ENCODE measurements at regions not wholly inside any gene's neighbourhood (a gene's known extent, or its start where the extent isn't known, plus 50 kb on each side); places are given as distances from the start of the nearest gene placed in this dataset.
"Not testable (repeated sequence)": the region's sequence is repeated elsewhere in the genome, so short reads cannot be mapped to it uniquely, and the experiment has no call there.

DNA sequence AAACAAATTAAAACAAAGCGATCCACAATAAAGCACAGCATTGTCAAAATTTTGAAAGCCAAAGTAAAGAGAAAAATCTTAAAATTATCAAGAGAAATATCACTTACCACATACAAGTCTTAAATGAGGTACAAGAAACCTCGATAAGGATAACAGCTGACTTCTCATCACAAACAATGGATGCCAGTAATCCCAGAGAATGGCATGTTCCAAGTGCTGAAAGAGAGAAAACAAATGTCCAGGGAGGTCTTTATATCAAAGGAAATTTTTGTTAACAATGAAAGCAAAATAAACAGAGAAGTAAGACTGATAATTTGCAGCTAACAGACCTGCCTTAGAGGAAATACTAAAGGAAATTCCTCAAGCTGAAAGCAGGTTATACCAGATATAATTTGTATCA, 460.4 kb upstream of the HS3ST1 start:
- DNase-seq: no peak

DNA sequence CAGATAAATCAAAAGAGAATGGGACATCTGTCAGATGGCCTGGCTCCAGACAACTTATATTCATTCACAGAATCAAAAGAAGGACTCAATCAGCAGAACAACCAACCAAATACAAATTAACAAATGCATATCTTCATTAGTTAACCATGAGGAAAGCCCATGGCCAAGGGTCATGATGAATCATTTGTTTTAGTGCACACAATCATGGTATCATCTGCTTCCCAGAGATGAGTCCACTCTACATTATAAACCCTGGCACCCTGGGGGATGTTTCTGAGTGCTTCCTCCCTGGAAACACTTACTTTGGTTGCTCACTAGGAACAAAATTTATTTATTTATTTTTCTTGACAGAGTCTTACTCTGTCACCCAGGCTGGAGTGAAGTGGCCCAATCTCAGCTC, 453.3 kb upstream of the HS3ST1 start:
- DNase-seq: no peak

DNA sequence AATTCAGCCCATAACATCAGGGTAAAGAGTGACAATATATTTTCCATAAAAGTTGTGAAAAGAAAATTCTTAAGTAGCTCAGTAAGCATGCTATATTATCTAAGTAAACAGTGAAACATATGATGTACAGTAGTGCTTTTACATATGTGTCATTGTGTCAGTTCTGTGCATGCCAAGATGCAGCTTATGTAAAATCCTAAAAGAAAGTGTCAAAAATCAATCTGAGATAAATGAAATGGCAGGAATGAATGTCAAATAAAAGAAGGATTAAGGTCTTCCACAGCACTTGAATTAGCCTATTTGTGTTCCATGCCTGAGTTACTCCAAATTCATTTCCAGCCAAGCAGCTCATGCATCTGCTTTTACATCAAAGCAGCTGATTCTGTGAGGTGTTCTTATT, 452.7 kb upstream of the HS3ST1 start:
- DNase-seq: no peak

DNA sequence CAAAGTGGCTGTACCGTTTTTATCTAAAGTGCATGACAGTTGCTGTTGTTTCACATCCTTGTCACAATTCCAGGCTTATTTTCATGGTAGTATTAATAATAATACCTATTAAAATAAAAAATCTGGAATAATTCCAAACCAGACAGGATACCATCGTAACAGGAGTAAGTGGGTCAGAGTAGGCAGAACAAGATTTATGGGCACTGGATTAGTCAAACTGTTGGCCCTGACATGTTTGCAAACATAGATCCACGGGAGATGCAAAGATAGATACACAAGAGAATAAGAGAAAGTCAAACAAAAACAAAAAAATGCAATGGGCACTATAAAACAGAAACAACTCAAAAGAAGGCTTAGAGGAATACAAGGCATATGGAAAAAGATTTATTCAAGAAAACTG, 449.5 kb upstream of the HS3ST1 start:
- no peak for DNase-seq

DNA sequence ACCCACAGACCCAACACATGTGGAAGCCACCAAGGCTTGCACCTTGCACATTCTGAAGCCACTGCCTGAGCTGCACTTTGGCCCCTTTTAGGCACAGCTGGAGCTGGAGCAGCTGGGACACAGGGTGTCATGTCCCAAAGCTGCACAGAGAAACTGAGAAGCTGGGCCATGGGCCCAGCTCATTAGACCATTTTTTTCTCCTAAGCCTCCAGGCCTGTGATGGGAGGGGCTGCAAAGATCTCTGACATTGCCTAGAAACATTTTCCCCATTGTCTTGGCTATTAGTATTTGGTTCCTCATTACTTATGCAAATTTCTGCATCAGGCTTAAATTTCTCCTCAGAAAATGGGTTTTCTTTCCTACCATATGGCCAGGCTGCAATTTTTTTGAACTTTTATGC, 447.4 kb upstream of the HS3ST1 start:
- DNase-seq: no peak

DNA sequence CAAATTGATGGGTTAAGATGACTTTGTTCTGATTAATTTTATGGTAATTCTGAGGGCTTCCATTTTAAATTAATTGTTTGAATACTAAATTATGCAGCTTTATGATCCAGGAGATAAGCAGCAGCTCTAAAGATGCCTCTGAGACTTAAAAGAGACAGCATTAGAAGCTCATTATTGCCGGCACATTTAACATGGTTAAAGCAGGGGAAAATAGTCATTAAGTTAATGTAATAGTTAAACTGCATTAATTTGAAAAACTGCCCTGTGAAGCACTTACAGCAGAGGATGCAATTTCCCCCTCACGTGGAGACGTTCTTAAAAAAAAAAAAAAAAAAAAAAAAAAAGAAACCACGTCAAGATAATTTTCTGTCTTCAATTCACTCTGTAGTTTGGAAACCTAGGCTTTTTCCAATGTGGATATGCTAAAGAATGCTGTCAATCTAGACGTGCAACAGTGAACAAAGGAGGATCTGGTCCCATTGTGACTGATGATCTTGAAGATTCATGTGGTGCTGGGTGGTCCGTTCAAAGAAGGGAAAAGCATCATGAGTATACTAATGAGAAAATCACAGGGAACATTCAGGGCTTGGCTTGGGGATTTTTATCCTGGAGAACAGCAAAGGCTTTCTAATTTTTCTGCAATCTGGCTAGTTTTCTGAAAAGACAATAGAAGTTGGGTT, 440.6 kb upstream of the HS3ST1 start:
- DNase-seq: no peak

DNA sequence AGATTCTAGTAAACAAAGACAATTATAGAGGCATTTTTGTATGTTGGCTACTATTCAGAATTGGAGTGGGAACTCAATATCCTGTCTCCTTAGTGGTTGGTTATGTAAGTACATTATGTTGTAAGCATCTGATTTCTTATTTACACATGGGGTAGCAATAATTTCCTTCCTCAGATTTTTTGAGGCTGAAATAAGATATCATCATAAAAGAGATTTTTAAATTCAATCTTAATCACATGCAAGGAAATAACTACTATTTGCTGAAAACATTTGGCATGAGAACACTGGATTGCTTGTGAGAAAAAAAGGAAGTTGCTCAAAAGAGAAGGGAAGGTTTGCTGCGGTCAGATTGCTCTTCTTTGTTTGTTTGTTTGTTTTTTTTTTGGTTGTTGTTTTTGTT, 437.7 kb upstream of the HS3ST1 start:
- DNase-seq: no peak

DNA sequence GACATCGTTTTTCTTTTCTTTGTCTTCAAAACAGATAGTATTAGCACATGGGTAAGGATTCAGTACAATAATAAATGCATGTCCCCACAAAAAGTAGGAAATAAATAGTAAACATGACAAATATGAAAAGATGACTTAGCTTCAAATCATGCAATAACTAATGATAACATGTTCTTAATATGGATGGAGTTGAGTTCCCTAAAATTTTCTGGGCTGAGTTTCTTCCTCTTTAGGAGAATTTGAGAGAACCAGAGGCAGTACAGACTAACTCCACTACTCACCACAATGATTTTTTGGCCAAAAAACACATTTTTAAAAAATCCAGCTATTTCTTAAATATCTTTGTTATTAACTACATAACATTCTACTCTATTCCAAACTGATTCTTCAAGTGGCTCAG, 432.3 kb upstream of the HS3ST1 start:
- DNase-seq: no peak

DNA sequence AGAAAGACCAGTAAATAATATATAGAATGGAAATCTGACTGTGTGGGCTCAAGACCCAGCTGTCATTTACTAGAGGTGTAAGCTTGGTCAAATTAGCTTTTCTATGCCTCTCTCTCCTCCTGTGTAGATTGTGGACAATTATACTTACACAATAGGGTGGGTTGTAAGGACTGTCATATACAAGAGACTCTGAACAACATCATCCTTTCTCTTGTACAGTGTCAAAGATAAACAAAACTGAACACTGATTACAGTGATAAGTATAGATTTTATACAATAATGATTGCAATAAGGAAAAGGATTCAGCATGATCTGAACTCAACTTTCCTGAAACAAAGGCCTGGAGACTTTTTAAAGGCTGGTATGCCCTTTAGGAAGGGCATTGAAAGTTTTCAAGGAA, 429.2 kb upstream of the HS3ST1 start:
- no peak for DNase-seq

DNA sequence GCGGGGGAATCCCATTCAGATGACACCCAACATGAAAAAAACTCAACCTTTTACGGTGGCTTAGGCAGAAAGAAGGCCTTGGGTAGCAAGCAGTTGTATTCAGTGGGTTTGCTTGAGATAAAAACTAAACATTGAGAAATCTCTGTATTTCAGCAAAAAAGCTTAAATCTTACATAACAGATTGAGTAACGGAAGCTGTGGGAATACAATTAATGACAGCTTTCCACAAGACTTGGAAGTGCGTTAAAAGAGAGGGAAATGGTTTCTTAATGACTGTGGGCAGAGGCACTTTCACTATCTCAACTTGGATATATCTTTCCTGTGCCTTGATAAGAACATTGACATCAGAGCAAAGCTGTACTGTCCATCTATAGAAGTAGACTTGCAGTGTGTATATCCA, 418.5 kb upstream of the HS3ST1 start:
- DNase-seq: no peak

DNA sequence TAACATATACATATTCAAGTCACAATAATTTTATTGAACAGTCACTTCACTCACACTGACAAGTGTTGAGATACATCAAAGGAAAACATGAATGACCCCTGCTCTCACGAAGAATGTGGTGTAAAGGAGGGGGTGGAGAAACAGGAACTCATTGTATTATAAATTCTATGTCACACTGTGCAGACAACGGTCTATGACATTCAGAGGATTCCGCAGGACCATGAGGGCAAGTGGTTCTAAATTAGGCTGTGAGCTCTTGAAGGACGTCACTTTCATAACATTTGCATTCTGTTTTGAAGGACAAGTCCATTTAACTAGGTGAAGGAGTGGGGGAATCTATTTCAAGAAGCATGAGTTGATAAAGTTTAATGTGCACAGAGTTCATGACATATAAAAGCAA, 415.2 kb upstream of the HS3ST1 start:
- DNase-seq: no peak

DNA sequence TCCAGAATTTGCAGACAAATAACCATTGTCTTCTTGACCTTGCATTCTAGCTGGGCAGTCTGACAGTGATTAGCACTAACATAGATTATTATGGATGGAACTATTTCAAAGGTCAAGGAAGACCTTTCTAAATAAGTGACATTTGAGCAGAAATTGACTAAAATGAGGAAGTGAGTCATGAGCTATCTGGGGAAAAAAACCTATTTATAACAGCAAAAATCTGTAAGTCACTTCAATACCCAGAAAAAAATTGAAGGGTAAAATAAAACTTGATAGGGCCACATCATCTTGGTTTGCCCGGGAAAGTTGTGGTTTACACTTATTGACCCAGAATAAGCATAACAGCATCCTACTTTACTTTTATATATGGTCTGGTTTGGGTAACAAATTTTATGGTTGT, 414.6 kb upstream of the HS3ST1 start:
- no peak for DNase-seq

DNA sequence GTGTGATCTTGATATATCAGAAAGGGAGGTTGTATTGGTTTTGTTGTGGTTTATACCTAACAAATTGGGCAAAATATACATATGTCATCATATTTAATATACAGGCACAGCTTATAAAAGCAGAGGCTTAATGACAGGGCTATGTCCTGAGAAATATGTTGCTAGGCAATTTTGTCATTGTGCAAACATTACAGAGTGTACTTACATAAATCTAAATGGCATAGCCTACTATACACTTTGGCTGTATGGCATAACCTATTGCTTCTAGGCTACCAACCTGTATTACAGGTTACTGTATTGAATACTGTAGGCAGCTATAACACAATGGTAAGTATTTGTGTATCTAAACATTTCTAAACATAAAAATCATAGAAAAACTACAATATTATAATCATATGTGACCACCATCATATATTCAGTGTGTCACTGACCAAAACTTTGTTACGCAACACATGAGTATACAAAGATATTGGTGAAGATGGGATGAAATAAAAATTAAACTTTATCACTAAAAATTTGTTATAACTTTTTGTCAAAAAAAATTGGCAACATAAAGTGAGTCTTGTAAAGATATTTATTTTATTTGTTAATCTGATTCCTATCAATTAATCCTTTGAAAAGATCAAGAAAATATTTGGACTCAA, 414.0 kb upstream of the HS3ST1 start:
- DNase-seq: no peak

DNA sequence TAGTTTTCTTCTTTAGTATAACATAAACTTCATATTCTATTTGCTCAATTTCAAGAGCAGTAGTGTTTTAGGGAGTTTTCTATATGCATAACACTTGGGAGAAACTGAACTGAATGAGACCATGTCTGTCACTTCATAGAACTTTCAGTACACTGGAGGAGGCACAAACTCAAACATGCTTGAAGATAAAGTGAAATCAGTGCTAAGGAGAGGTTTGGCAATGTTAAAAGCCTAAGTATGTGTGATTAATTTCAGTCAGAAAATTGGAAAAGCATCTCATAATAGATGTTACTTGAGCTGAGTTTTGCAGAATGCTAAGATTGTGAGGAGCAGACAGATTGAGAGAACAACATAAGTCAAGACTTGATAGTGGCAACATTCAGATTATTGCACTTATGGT, 411.2 kb upstream of the HS3ST1 start:
- no peak for DNase-seq

DNA sequence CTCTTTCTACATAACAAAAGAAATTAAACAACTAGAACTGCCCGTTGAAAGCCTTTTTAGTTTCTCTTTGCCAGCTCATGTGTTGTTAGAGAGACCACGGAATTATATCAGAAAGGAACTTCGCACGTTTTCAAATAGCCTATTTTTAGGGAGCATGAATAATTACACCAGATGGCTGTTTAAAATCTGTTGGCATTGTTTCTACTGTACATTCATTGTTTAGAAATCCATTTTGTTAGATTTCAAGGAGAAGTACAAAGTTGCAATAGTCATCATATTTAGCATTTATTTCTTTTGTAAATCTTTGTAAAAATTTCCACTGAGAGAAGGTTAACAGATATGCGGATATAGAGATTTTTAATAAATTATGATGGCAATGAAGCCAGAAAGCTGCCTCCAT, 403.0 kb upstream of the HS3ST1 start:
- DNase-seq: no peak

DNA sequence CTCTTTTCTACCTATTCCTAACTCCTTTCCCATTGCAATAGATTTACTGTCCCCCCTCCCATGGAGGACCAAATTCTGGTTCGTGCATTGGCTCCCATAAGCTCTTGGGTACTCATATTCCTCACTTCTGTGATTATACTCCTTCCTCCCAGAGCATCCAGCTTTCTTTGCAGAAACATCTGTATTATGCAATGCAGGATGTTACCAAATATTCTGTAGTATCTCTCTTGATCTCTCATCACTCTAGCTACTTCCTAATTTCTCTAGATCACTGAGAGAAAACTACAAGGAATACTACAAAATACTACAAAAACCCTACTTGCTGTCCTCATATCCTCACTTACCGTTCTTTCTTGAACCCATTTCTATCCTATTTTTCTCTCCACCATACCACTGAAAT, 395.9 kb upstream of the HS3ST1 start:
- no peak for DNase-seq

DNA sequence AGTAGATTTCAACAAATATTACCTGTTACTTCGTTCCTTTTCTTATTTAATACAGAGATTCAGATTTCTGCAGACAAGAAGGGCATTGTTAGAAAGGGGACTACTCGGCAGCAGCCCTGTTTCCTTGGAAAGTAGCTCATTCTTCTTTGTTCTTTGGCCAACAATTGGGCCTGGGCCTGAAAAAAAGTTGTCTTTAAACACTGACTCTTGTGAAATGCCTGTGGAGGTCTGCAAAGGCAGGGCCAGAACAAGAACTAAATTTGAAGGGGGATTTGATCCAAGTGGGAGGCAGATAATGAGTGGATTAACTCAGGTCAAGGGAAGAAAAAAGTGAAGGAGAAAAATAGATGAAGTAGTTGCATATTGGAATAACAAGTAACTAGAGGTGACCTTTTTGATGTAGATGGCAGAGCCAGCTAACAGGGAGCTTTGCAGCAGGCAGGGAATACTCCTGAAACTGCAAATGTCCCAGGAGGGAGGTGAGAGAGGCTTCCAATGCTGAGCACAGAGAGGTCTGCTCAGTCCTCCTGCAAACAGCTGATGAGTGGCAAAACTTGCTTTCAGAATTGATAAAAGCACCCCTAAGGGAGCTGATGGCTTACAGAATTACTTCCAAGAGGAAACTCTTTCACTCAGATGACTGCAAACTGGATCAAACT, 393.2 kb upstream of the HS3ST1 start:
- DNase-seq: no peak

DNA sequence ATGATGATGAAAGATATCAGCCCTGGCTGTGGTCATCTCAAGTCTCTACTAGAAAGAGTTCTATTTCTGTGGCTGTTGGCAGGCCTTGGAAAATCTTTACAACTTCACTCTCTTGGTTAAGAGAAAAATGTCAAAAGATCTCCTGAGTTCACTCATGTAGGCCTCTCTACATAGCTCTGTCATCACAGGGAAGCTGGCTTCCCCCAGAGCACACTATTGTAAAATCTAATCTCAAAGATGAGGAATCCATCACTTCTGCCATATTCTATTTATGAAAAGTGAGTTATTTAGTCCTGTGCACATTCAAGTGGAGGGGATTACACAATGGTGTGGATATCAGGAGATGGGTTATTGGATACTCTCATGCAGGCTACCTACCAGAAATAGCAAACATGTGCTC, 388.4 kb upstream of the HS3ST1 start:
- no peak for DNase-seq

DNA sequence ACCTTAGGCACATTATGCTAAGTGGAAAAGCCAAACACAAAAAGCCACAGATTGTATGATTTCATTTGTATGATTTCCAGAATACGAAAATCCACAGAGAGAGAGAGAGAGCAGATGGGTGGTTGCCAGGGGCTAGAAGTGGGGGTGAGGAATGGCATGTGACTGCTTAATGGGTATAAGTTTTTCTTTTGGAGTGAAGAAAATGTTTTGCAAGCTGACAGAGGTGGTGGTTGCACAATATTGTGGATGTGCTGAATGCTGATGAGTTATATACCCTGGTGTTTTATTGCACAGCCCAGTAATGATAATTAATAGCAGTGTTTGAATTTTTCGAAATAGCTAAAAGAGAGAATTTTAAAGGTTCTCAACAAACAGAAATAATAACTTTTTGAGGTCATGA, 386.1 kb upstream of the HS3ST1 start:
- DNase-seq: no peak

DNA sequence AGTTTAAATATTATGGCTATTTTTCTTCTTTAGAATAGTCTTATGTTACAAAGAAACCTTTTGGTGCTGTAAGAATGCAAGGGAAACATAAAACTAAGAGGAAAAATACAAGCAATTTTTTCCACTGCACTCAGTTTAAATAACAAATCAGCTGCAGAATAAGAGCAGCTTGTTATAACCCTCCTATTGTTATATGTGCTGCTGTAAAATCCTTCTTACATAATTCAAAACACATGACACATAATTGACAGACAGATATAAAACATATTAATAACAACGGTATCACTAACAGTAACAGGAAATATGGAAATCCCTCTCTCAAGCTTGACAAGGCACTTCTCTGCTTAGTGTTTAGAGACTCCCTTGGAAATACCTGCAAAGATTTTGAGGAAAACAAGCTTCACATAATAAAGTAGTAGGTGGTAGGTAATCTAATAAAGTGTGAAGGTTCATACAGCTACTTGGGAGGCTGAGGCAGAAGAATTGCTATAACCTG, 385.3 kb upstream of the HS3ST1 start:
- DNase-seq: no peak

DNA sequence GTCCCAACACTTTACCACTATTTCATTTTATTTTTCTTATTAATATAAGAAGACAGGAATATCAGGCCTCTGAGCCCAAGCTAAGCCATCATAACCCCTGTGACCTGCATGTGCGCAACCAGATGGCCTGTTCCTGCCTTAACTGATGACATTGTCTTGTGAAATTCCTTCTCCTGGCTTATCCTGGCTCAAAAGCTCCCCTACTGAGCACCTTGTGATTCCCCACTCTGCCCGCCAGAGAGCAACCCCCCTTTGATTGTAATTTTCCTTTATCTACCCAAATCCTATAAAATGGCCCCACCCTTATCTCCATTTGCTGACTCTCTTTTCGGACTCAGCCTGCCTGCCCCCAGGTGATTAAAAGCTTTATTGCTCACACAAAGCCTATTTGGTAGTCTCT, 382.8 kb upstream of the HS3ST1 start:
- DNase-seq: not testable (repeated sequence)

DNA sequence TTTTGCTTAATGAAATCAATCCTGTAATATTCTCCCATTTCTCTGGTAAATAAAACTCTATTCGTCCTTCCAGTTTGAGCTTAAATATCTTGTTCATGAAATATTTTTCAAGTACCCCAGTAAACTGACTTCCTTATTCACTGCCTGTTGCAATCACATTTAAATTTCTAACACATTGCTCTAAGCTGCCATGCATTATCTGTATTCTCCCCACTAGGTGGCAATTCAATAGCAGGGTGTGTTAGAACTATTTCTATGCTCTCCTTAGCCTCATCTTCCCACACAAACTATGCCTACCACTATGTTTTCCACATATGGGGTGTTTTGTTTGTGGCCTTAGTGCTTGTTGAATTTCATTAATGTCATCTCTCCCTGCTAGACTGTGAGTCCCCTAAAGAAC, 377.1 kb upstream of the HS3ST1 start:
- DNase-seq: no peak

DNA sequence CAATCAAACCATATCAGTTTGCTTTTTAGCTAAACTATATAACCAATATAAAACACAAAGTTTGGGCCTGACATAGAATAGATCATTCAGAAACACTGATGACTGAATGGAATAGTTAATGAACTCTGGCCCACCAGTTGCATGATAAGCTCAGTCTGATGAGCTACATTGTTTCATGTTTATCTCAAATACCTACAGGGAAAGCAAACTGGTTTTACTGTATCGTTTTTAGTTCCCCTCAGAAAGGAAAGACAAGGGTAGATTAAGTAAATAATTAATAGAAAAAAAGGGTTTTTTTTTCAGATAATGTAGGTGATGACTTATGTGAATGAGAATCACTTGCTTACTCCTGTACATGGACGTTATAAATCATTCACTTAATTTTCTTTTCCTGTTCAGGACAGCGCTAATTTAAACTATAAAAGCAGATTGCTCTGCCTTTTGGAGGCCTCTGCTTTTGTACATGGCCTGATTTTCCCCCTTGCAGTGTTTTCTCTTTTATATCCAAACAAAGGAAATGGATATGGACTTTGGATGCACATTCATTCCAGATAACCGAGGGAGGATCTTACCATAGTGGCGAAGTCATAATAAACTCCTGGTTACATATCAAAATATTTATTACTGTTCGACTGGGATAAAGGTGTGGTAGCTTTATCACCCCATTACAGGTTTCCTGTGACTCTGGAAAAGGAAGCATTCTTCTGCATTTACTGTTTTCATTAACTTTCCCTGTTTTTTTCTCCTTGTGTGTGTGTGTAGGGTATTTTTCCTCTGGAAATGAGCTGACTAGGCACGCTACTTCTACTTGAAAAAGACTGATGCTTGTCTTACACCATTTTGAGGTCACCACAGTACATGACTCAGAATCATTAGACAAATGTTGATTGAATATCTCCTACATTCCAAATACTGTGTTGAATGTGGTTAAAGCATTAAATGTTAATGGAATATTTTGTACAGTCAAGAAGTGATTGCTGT, 373.1 kb upstream of the HS3ST1 start:
- no peak for DNase-seq
